ENCODE measurements at regions not wholly inside any gene's neighbourhood (a gene's known extent, or its start where the extent isn't known, plus 50 kb on each side); places are given as distances from the start of the nearest gene placed in this dataset.

DNA sequence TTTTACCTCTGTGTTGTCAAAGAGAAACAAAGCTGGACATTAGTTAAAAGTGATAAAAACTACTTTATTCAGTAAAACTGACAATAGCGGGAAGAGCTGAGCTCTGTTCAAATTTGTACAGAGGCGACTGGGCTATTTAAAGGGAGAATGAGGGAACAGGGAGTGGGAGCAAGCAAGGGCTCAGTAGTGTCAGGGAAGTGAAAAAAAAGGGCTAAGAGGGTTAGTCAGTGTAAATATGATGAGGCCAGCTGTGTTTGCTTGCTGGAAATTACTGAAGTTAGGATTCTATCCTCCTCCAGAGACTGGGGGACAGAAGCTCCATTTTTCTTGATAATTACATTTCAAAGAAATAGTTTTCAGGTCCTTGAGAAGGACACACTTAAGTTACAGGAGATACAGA is 232.5 kb downstream of the SH2D4B start:
- H3K4me1 ChIP-seq (ENCODE audit: insufficient read depth, low read length, poor library complexity, severe bottlenecking) = no peaks in the 10 kb centered on the region
- H3K9me2 ChIP-seq (ENCODE audit: insufficient read depth, low read length) = no peaks in the 10 kb centered on the region
- H3K27ac ChIP-seq (ENCODE audit: low read depth, low read length, poor library complexity, severe bottlenecking) = no peak overlapping the region
- no peaks in the 10 kb centered on the region for H4K20me1 ChIP-seq (ENCODE audit: insufficient read depth, low read length)
- no peak for DNase-seq (ENCODE audit: low spot score)
- POLR2A ChIA-PET = interaction anchor here (0.8 kb wide), 1 partner anchor 10 kb away, joined by 4 read pairs; no protein-coding TSS in a partner anchor
- no peak overlapping the region for H3K4me3 ChIP-seq (ENCODE audit: low read depth, low read length, poor library complexity, severe bottlenecking)
- H3K79me2 ChIP-seq (ENCODE audit: insufficient read depth, low read depth, low read length) = no peaks in the 10 kb centered on the region
- intact Hi-C loops (cut with micrococcal nuclease; ENCODE audit: unreplicated experiment) = no loop called here
- no peaks in the 10 kb centered on the region for H3K9me3 ChIP-seq (ENCODE audit: low read length)
- no peak overlapping the region for H2AFZ ChIP-seq (ENCODE audit: low read length)
- H3K4me2 ChIP-seq (ENCODE audit: low read length) = no peak overlapping the region
- no TSS peak for BruUV-seq (replicated peaks)
- CTCF ChIA-PET (ENCODE audit: unreplicated experiment) = no interaction called here
- no peaks in the 10 kb centered on the region for H3K36me3 ChIP-seq (ENCODE audit: insufficient read depth, low read length)
- TF ChIP-seq EZH2phosphoT487 (IDR thresholded peaks at IDR 0.05; ENCODE audit: borderline replicate concordance, low read depth, low read length) = no peak
- TF ChIP-seq, protein P1, sequence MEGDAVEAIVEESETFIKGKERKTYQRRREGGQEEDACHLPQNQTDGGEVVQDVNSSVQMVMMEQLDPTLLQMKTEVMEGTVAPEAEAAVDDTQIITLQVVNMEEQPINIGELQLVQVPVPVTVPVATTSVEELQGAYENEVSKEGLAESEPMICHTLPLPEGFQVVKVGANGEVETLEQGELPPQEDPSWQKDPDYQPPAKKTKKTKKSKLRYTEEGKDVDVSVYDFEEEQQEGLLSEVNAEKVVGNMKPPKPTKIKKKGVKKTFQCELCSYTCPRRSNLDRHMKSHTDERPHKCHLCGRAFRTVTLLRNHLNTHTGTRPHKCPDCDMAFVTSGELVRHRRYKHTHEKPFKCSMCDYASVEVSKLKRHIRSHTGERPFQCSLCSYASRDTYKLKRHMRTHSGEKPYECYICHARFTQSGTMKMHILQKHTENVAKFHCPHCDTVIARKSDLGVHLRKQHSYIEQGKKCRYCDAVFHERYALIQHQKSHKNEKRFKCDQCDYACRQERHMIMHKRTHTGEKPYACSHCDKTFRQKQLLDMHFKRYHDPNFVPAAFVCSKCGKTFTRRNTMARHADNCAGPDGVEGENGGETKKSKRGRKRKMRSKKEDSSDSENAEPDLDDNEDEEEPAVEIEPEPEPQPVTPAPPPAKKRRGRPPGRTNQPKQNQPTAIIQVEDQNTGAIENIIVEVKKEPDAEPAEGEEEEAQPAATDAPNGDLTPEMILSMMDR (conservative IDR thresholded peaks at IDR 0.05; ENCODE audit: low read length) = no peak

DNA sequence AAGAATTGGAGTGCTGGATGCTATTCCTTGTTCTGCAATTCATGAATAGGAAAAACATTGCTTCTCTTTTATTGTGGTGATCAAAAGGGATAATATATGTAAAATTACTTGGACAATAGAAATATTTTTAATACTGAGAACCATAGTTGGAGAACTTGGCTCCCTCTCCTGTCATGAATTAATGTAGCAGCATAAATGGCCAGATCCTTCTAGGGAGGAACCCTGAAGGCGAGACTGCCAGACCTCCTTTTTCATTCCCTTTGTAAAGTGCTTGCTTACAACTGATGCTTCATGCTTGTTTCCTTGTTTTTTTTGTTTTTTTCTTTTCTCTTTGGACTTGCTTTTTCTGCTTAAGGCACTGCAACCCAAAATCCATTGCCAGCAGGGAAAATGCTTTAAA is 233.6 kb downstream of the SH2D4B start:
- H3K9me3 ChIP-seq (ENCODE audit: low read length) = no peaks in the 10 kb centered on the region
- H3K79me2 ChIP-seq (ENCODE audit: insufficient read depth, low read depth, low read length) = no peaks in the 10 kb centered on the region
- CTCF ChIA-PET (ENCODE audit: unreplicated experiment) = no interaction called here
- H2AFZ ChIP-seq (ENCODE audit: low read length) = no peak overlapping the region
- no peaks in the 10 kb centered on the region for H3K4me1 ChIP-seq (ENCODE audit: insufficient read depth, low read length, poor library complexity, severe bottlenecking)
- BruUV-seq (replicated peaks) = no TSS peak
- no peaks in the 10 kb centered on the region for H3K36me3 ChIP-seq (ENCODE audit: insufficient read depth, low read length)
- no peaks in the 10 kb centered on the region for H3K9me2 ChIP-seq (ENCODE audit: insufficient read depth, low read length)
- no peaks in the 10 kb centered on the region for H4K20me1 ChIP-seq (ENCODE audit: insufficient read depth, low read length)
- H3K4me3 ChIP-seq (ENCODE audit: low read depth, low read length, poor library complexity, severe bottlenecking) = no peak overlapping the region
- POLR2A ChIA-PET = no interaction called here
- no peak for DNase-seq (ENCODE audit: low spot score)
- H3K4me2 ChIP-seq (ENCODE audit: low read length) = no peak overlapping the region
- H3K27ac ChIP-seq (ENCODE audit: low read depth, low read length, poor library complexity, severe bottlenecking) = no peak overlapping the region
- TF ChIP-seq, protein P1 (conservative IDR thresholded peaks at IDR 0.05; ENCODE audit: low read length) = no peak
- TF ChIP-seq EZH2phosphoT487 (IDR thresholded peaks at IDR 0.05; ENCODE audit: borderline replicate concordance, low read depth, low read length) = no peak
- intact Hi-C loops (cut with micrococcal nuclease; ENCODE audit: unreplicated experiment) = no loop called here

DNA sequence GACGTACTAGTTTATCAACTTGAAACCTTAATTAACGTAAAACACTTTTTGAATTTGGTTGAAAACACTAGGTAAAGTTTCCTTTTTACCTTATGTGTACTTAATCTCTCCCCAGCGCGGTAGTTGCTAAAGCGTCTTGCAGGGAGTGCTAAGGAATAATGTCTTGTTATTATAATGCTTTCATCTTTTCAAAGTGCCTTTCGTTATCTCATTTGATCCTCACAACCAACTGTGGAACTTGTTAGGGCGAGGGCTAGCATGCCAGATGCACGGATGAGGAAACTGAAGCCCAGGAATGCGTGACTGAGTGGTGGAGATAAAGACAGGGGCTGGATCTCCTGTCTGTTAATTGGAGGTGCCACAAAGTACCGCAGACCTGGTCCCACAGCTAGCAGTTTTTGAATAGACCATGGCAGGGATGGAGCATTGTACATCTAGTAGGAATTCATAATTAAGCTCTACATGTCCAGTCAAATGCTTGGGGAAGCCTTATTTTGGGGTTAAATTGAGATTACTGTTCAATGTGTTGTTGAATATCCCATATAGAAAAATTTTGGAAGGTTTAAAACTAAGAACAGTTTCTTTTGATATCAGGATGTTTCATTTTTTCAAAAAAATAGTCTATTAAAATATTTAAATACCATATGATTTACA is 234.3 kb downstream of the SH2D4B start:
- no peak overlapping the region for H3K4me2 ChIP-seq (ENCODE audit: low read length)
- intact Hi-C loops (cut with micrococcal nuclease; ENCODE audit: unreplicated experiment) = no loop called here
- POLR2A ChIA-PET = no interaction called here

More for the DNA sequence above, 234.3 kb downstream of the SH2D4B start:
- BruUV-seq (replicated peaks) = no TSS peak
- Histone ChIP-seq H3K27ac (ENCODE audit: low read depth, low read length, poor library complexity, severe bottlenecking) (no peak overlapping the region), H3K4me1 (ENCODE audit: insufficient read depth, low read length, poor library complexity, severe bottlenecking) (no peaks in the 10 kb centered on the region), H4K20me1 (ENCODE audit: insufficient read depth, low read length) (no peaks in the 10 kb centered on the region), H3K4me3 (ENCODE audit: low read depth, low read length, poor library complexity, severe bottlenecking) (no peak overlapping the region), H3K9me3 (ENCODE audit: low read length) (no peaks in the 10 kb centered on the region), H3K79me2 (ENCODE audit: insufficient read depth, low read depth, low read length) (no peaks in the 10 kb centered on the region), H3K36me3 (ENCODE audit: insufficient read depth, low read length) (no peaks in the 10 kb centered on the region), H3K9me2 (ENCODE audit: insufficient read depth, low read length) (no peaks in the 10 kb centered on the region), H2AFZ (ENCODE audit: low read length) (no peak overlapping the region)
- CTCF ChIA-PET (ENCODE audit: unreplicated experiment) = no interaction called here
- TF ChIP-seq EZH2phosphoT487 (IDR thresholded peaks at IDR 0.05; ENCODE audit: borderline replicate concordance, low read depth, low read length) = no peak
- TF ChIP-seq, protein P1 (conservative IDR thresholded peaks at IDR 0.05; ENCODE audit: low read length) = no peak
- DNase-seq (ENCODE audit: low spot score) = no peak

All from OCI-LY7 (cell line).